ENCODE measurements at regions not wholly inside any gene's neighbourhood (a gene's known extent, or its start where the extent isn't known, plus 50 kb on each side); places are given as distances from the start of the nearest gene placed in this dataset.

DNA sequence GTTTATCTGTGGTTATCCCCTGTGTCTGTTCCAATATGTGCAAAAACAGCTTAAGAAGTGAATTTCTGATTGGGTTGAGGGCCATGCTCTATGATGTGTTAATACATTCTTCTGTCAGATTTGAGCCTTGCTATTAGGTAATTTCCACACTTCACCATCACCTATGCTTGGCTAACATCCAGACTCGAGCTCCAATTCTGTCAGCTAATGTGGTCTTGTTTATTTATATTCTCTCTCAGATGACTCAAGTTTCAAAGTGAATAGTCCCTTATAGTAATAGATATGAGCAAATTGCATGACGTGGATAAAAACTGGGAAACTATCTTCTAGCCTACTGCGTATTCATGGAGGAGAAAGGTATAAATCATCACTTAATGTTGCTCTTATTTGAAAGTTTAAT lies 451.3 kb downstream of the SNAPC1 start:
- FAIRE-seq (no peak), DNase-seq (ENCODE audit: insufficient read length, low spot score) (no peak)
- TF ChIP-seq, protein P1, sequence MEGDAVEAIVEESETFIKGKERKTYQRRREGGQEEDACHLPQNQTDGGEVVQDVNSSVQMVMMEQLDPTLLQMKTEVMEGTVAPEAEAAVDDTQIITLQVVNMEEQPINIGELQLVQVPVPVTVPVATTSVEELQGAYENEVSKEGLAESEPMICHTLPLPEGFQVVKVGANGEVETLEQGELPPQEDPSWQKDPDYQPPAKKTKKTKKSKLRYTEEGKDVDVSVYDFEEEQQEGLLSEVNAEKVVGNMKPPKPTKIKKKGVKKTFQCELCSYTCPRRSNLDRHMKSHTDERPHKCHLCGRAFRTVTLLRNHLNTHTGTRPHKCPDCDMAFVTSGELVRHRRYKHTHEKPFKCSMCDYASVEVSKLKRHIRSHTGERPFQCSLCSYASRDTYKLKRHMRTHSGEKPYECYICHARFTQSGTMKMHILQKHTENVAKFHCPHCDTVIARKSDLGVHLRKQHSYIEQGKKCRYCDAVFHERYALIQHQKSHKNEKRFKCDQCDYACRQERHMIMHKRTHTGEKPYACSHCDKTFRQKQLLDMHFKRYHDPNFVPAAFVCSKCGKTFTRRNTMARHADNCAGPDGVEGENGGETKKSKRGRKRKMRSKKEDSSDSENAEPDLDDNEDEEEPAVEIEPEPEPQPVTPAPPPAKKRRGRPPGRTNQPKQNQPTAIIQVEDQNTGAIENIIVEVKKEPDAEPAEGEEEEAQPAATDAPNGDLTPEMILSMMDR (IDR thresholded peaks at IDR 0.05; ENCODE audit: insufficient read depth, missing control alignments): no peak

DNA sequence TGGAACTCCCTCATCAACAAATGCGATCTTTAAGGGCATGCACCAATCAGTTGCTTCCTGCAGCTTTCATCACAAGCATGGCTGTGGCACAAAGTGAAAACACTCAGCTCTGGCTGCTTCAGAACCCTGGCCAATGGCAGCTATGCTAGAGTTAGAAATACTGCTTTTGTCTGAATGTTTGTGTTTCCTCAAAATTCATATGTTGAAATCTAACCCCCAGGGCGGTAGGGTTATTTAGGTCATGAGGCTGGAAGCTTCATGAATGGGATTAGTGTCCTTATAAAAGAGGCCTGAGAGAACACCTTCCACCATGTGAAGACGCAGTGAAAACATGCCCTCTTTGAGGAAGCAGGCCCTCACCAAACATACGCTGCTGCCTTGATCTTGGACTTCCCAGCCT lies 453.9 kb downstream of the SNAPC1 start:
- FAIRE-seq: no peak
- DNase-seq (ENCODE audit: insufficient read length, low spot score): no peak
- TF ChIP-seq, protein P1 (IDR thresholded peaks at IDR 0.05; ENCODE audit: insufficient read depth, missing control alignments): no peak

DNA sequence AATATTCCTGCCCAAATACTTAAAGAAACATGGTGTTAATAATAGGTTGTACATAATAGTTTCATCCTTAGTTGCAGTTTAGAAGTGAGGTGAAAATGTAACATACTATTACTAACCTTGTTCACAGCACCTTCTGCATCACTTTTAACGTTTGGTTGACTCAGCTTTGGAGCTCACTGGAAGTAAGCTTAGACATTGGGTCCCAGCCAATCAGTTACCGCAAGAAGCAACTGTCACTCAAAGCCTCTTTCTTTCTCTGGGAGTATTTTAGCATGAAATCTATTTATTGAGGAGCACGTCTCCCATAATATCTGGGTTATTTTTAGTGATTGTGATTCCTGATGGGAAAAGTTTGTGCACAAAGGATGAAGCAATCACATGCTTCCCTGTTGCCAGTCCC lies 472.6 kb downstream of the SNAPC1 start:
- no peak for FAIRE-seq
- TF ChIP-seq, protein P1 (IDR thresholded peaks at IDR 0.05; ENCODE audit: insufficient read depth, missing control alignments): no peak
- DNase-seq (ENCODE audit: insufficient read length, low spot score): no peak

DNA sequence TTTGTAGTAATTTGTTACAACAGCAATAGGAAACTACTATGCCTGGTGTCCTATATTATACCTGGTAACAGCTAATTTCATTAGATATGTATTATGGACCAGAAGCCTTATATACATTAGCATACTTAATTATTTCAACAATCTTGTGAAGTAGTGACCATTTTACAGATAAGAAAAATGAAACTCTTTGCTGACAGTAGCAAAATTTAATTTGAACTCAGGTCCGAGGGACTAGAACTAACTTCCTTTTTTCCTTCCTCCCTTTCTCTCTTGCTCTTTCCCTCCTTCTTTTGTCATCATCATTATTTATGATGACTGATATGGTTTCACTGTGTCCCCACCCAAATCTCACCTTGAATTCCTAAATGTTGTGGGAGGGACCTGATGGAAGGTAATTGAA lies 482.0 kb downstream of the SNAPC1 start:
- no peak for FAIRE-seq
- DNase-seq (ENCODE audit: insufficient read length, low spot score): no peak
- TF ChIP-seq, protein P1 (IDR thresholded peaks at IDR 0.05; ENCODE audit: insufficient read depth, missing control alignments): no peak

DNA sequence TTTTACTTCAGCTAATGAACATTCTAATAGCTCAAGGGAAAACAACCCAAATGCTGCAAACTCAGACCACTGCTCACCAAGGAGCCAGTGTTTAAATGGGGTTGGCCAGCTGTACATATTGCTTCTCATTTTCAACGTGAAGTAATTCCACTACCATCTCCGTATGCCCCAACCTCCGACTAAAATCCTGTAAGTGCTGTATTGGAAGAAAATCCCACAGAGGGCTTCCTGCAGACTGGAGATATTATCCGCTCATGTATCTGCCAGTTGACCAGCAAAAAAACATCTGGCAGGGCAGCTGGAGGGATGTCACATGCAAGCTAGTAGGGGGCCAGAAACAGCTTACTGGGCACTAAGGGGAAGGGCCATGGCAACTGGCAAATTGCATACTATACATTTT lies 485.0 kb downstream of the SNAPC1 start:
- TF ChIP-seq, protein P1 (IDR thresholded peaks at IDR 0.05; ENCODE audit: insufficient read depth, missing control alignments): no peak
- DNase-seq (ENCODE audit: insufficient read length, low spot score) (no peak), FAIRE-seq (no peak)

DNA sequence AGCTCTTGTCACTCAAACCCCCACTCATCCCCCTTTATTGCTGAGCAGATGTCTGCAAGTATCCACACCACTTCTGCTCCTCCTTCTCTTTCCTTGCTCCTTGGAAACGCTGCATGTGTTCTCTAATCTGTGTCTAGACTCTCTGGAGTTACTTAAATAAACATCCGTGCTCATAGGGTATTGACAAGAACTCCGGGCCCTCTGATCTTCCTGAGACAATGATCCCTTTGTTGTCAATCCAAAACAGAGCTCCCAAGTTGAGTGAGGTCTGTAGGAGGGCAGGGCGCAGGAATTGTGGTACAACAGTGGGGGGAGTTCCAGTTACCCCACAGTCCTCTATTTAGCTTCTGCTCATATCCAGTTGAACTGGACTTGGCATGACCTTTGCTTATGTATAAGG lies 489.0 kb downstream of the SNAPC1 start:
- TF ChIP-seq, protein P1 (IDR thresholded peaks at IDR 0.05; ENCODE audit: insufficient read depth, missing control alignments): no peak
- DNase-seq (ENCODE audit: insufficient read length, low spot score) (no peak), FAIRE-seq (no peak)

- TF ChIP-seq, protein P1 (IDR thresholded peaks at IDR 0.05; ENCODE audit: insufficient read depth, missing control alignments): no peak
- DNase-seq (ENCODE audit: insufficient read length, low spot score): no peak
- no peak for FAIRE-seq
These were observed 491.0 kb downstream of the SNAPC1 start for GRCh38 chr14:62253171-62253570.
